Adipose tissue (tissue), 3 donors: ENCODE measurements at regions not wholly inside any gene's neighbourhood (a gene's known extent, or its start where the extent isn't known, plus 50 kb on each side); places are given as distances from the start of the nearest gene placed in this dataset.

Source experiments
- H3K27ac ChIP-seq: one replicate; pipeline ENCODE4 v1.5.1; 2013; ENCODE audit warnings: low read depth, low read length
- WGBS, 3 donors: extraction: QIAGEN DNeasy Blood & Tissue Kit; methylation state at CpG; one replicate each; pipeline ENCODE4 v1.1.7; 2013; 5-methylcytosine and 5-hydroxymethylcytosine counted together
- donor health status: healthy with polysubstance abuse.
- donor health status: Bipolar disorder and iron deficiency.
- donor health status: healthy.

- 62 to 72% (median 70%) methylated on average over 7 of the region's 7 CpGs for WGBS, 3 donors
- no peak overlapping the region for H3K27ac ChIP-seq
Observed at GRCh38 chr2:237190966-237191713, 105.5 kb downstream of the COPS8 start.

GRCh38 chr2:237191714-237192081 is 106.0 kb downstream of the COPS8 start:
- 59 to 68% (median 65%) methylated on average over 8 of the region's 8 CpGs for WGBS, 3 donors
- H3K27ac ChIP-seq: no peak overlapping the region

GRCh38 chr2:237192881-237193280 is 107.2 kb downstream of the COPS8 start:
- 88 to 95% (median 90%) methylated on average over 8 of the region's 8 CpGs for WGBS, 3 donors
- no peak overlapping the region for H3K27ac ChIP-seq

- WGBS, 3 donors: 91 to 96% (median 94%) methylated on average over 6 to 7 of the region's 7 CpGs
- H3K27ac ChIP-seq: no peak overlapping the region
Observed at GRCh38 chr2:237193436-237193835, 107.7 kb downstream of the COPS8 start.

GRCh38 chr2:237194081-237194480 is 108.4 kb downstream of the COPS8 start:
- H3K27ac ChIP-seq: no peak overlapping the region
- 75 to 79% (median 78%) methylated on average over 5 of the region's 5 CpGs for WGBS, 3 donors

- WGBS, 3 donors: 88 to 97% (median 94%) methylated on average over 6 of the region's 6 CpGs
- no peak overlapping the region for H3K27ac ChIP-seq
Observed at GRCh38 chr2:237194906-237195305, 109.2 kb downstream of the COPS8 start.

- H3K27ac ChIP-seq: no peak overlapping the region
- 74 to 88% (median 79%) methylated on average over 10 of the region's 10 CpGs for WGBS, 3 donors
Observed at GRCh38 chr2:237195396-237196120, 109.9 kb downstream of the COPS8 start.

- H3K27ac ChIP-seq: no peak overlapping the region
- 54 to 78% (median 64%) methylated on average over 1 of the region's 1 CpG for WGBS, 3 donors
Observed at GRCh38 chr2:237196409-237196808, 110.7 kb downstream of the COPS8 start.

- no peak overlapping the region for H3K27ac ChIP-seq
- WGBS, 3 donors: 75 to 90% (median 84%) methylated on average over 6 of the region's 6 CpGs
Observed at GRCh38 chr2:237196866-237197618, 111.4 kb downstream of the COPS8 start.

- no peak overlapping the region for H3K27ac ChIP-seq
- WGBS, 3 donors: 76 to 81% (median 77%) methylated on average over 2 of the region's 2 CpGs
Observed at GRCh38 chr2:237198164-237198855, 112.6 kb downstream of the COPS8 start.

GRCh38 chr2:237199082-237199481 is 113.4 kb downstream of the COPS8 start:
- no peak overlapping the region for H3K27ac ChIP-seq
- 53 to 58% (median 53%) methylated on average over 1 of the region's 1 CpG for WGBS, 3 donors

- WGBS, 3 donors: 85 to 91% (median 87%) methylated on average over 2 of the region's 2 CpGs
- H3K27ac ChIP-seq: no peak overlapping the region
Observed at GRCh38 chr2:237199577-237199976, 113.9 kb downstream of the COPS8 start.

GRCh38 chr2:237200462-237200861 is 114.8 kb downstream of the COPS8 start:
- 92 to 97% (median 95%) methylated on average over 7 of the region's 7 CpGs for WGBS, 3 donors
- no peak overlapping the region for H3K27ac ChIP-seq

GRCh38 chr2:237201461-237202287 is 116.0 kb downstream of the COPS8 start:
- H3K27ac ChIP-seq: no peak overlapping the region
- WGBS, 3 donors: 55 to 70% (median 64%) methylated on average over 14 of the region's 14 CpGs

GRCh38 chr2:237202288-237203030 is 116.8 kb downstream of the COPS8 start:
- H3K27ac ChIP-seq: no peak overlapping the region
- 84 to 89% (median 88%) methylated on average over 13 of the region's 13 CpGs for WGBS, 3 donors

- H3K27ac ChIP-seq: no peak overlapping the region
Observed at GRCh38 chr2:237205043-237205541, 119.4 kb downstream of the COPS8 start.

GRCh38 chr2:237205561-237205971 is 119.9 kb downstream of the COPS8 start:
- H3K27ac ChIP-seq: no peak overlapping the region
- 59 to 73% (median 73%) methylated on average over 8 of the region's 8 CpGs for WGBS, 3 donors

More at GRCh38 chr2:237205043-237205541, 119.4 kb downstream of the COPS8 start:
- WGBS, 3 donors: 68 to 78% (median 77%) methylated on average over 8 of the region's 8 CpGs
